Neural progenitor cell (in vitro differentiated cells): ENCODE measurements at regions not wholly inside any gene's neighbourhood (a gene's known extent, or its start where the extent isn't known, plus 50 kb on each side); places are given as distances from the start of the nearest gene placed in this dataset.

Experiments
- DNase-seq: peaks from one replicate; pipeline ENCODE4 v3.0.0-alpha.2; 2016; ENCODE audit warnings: low spot score
- H2AFZ ChIP-seq: fragments of 200-600 bp; sonication (generic); replicated peaks from 2 replicates; pipeline ENCODE4 v1.6.1; 2016; ENCODE audit warnings: antibody characterized with exemption
- H3F3A ChIP-seq: fragments of 200-600 bp; sonication (generic); 2 replicates; pipeline ENCODE4 v1.6.1; 2016; ENCODE audit warnings: antibody characterized with exemption, low read depth
- H3K27ac ChIP-seq: fragments of 200-600 bp; sonication (generic); 2 replicates; pipeline ENCODE4 v1.5.1; 2016; ENCODE audit warnings: mild to moderate bottlenecking
- H3K27me3 ChIP-seq: fragments of 200-600 bp; sonication (generic); 2 replicates; pipeline ENCODE4 v1.6.1; 2016; ENCODE audit warnings: mild to moderate bottlenecking, moderate library complexity
- H3K36me3 ChIP-seq: fragments of 200-600 bp; sonication (generic); 2 replicates; pipeline ENCODE4 v1.5.1; 2016
- H3K4me1 ChIP-seq: fragments of 200-600 bp; sonication (generic); 2 replicates; pipeline ENCODE4 v1.6.1; 2016; ENCODE audit warnings: mixed run types
- H3K4me2 ChIP-seq: fragments of 200-600 bp; sonication (generic); 2 replicates; pipeline ENCODE4 v1.6.1; 2016
- H3K4me3 ChIP-seq: fragments of 200-600 bp; sonication (generic); 2 replicates; pipeline ENCODE4 v1.5.1; 2016
- H3K79me2 ChIP-seq: fragments of 200-600 bp; sonication (generic); 2 replicates; pipeline ENCODE4 v1.6.1; 2016; ENCODE audit warnings: low read depth
- H3K9ac ChIP-seq: fragments of 200-600 bp; sonication (generic); 2 replicates; pipeline ENCODE4 v1.6.1; 2016
- H3K9me3 ChIP-seq: fragments of 200-600 bp; sonication (generic); 2 replicates; pipeline ENCODE4 v1.5.1; 2016; ENCODE audit warnings: low read depth
- H4K20me1 ChIP-seq: fragments of 200-600 bp; sonication (generic); 2 replicates; pipeline ENCODE4 v1.6.1; 2016; ENCODE audit warnings: low read depth
- H3K27ac Mint-ChIP-seq: 3 replicates; pipeline ENCODE4 v1.8.0; 2021; ENCODE audit warnings: mixed read lengths
- H3K27me3 Mint-ChIP-seq: 2 replicates; pipeline ENCODE4 v1.8.0; 2022; ENCODE audit warnings: low read depth, mild to moderate bottlenecking, inconsistent platforms, moderate library complexity, mixed read lengths; ENCODE audit not compliant: insufficient read depth
- H3K36me3 Mint-ChIP-seq: 3 replicates; pipeline ENCODE4 v1.8.0; 2021; ENCODE audit warnings: mixed read lengths
- H3K4me1 Mint-ChIP-seq: 3 replicates; pipeline ENCODE4 v1.8.0; 2021; ENCODE audit warnings: mixed read lengths
- H3K4me3 Mint-ChIP-seq: 3 replicates; pipeline ENCODE4 v1.8.0; 2021; ENCODE audit warnings: mild to moderate bottlenecking, moderate library complexity, mixed read lengths
- H3K9me3 Mint-ChIP-seq: 3 replicates; pipeline ENCODE4 v1.8.0; 2020; ENCODE audit warnings: mixed read lengths
- EZH2 ChIP-seq: fragments of 200-600 bp; sonication (generic); IDR thresholded peaks from 2 replicates; pipeline ENCODE4 v1.6.1; 2017; ENCODE audit warnings: antibody characterized with exemption, mild to moderate bottlenecking, moderate library complexity
- EZH2phosphoT487 ChIP-seq: fragments of 200-600 bp; sonication (generic); IDR thresholded peaks from 2 replicates; pipeline ENCODE4 v1.6.1; 2017; ENCODE audit warnings: antibody characterized with exemption
- TF ChIP-seq, protein P1 (sequence below): fragments of 200-600 bp; sonication (generic); IDR thresholded peaks from 2 replicates; pipeline ENCODE4 v1.5.1; 2017; ENCODE audit warnings: antibody characterized with exemption, mild to moderate bottlenecking

- no peak overlapping the region for H3K27ac Mint-ChIP-seq
- H3K9me3 Mint-ChIP-seq: peaks cover 3% of the 10 kb centered on the region
- no peaks in the 10 kb centered on the region for H3K4me1 Mint-ChIP-seq
- H3K4me2 ChIP-seq: no peak overlapping the region
- peaks cover 2% of the 10 kb centered on the region for H3K27me3 Mint-ChIP-seq
- H3K9me3 ChIP-seq: no peaks in the 10 kb centered on the region
- no peak overlapping the region for H3K27ac ChIP-seq
- H3K4me3 Mint-ChIP-seq: no peak overlapping the region
- no peak overlapping the region for H2AFZ ChIP-seq
- H3K36me3 Mint-ChIP-seq: no peaks in the 10 kb centered on the region
- H3K27me3 ChIP-seq: no peaks in the 10 kb centered on the region
- H4K20me1 ChIP-seq: no peaks in the 10 kb centered on the region
- H3K4me1 ChIP-seq: no peaks in the 10 kb centered on the region
- no peaks in the 10 kb centered on the region for H3F3A ChIP-seq
- no peak overlapping the region for H3K9ac ChIP-seq
- no peak overlapping the region for H3K4me3 ChIP-seq
- DNase-seq: no peak
- no peaks in the 10 kb centered on the region for H3K79me2 ChIP-seq
- H3K36me3 ChIP-seq: no peaks in the 10 kb centered on the region
- TF ChIP-seq EZH2phosphoT487 (no peak), EZH2 (no peak)
- TF ChIP-seq, protein P1, sequence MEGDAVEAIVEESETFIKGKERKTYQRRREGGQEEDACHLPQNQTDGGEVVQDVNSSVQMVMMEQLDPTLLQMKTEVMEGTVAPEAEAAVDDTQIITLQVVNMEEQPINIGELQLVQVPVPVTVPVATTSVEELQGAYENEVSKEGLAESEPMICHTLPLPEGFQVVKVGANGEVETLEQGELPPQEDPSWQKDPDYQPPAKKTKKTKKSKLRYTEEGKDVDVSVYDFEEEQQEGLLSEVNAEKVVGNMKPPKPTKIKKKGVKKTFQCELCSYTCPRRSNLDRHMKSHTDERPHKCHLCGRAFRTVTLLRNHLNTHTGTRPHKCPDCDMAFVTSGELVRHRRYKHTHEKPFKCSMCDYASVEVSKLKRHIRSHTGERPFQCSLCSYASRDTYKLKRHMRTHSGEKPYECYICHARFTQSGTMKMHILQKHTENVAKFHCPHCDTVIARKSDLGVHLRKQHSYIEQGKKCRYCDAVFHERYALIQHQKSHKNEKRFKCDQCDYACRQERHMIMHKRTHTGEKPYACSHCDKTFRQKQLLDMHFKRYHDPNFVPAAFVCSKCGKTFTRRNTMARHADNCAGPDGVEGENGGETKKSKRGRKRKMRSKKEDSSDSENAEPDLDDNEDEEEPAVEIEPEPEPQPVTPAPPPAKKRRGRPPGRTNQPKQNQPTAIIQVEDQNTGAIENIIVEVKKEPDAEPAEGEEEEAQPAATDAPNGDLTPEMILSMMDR: no peak
Observed at GRCh38 chr4:117610706-117611308, 423.5 kb upstream of the NDST3 start.

GRCh38 chr4:117621673-117622072, 412.6 kb upstream of the NDST3 start:
- Histone ChIP-seq H3F3A (no peaks in the 10 kb centered on the region), H3K36me3 (peaks cover 4% of the 10 kb centered on the region), H3K27ac (no peak overlapping the region), H3K27me3 (no peaks in the 10 kb centered on the region), H2AFZ (no peak overlapping the region), H3K4me1 (no peaks in the 10 kb centered on the region), H3K9me3 (peaks cover 10% of the 10 kb centered on the region), H3K4me3 (no peak overlapping the region), H3K79me2 (no peaks in the 10 kb centered on the region), H4K20me1 (no peaks in the 10 kb centered on the region), H3K9ac (no peak overlapping the region), H3K4me2 (no peak overlapping the region)
- Mint-ChIP-seq H3K4me1 (peaks cover 8% of the 10 kb centered on the region), H3K27ac (no peak overlapping the region), H3K36me3 (no peaks in the 10 kb centered on the region), H3K27me3 (no peaks in the 10 kb centered on the region), H3K4me3 (no peak overlapping the region), H3K9me3 (peaks cover 10% of the 10 kb centered on the region)
- DNase-seq: no peak
- TF ChIP-seq EZH2: no peak
- TF ChIP-seq, protein P1: no peak
- no peak for TF ChIP-seq EZH2phosphoT487

DNA sequence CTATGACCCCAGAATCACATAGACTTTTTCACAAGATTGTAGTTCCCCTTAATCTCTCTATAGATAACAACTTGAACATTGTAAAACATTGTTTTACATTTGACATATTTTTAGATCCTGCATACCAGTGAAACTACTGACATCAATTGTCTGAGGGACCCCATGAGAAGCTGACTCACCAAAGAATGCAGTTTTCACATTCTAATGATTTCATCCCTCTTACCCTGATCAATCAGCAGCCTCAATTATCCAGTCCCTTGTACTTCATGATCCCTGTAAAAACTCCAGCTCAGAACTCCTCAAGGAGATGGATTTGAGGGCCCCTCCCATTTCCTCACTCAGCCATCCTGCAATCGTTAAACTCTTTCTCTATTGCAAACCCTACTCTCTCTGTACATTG, 411.0 kb upstream of the NDST3 start:
- peak; percentile 4 for DNase-seq
- TF ChIP-seq EZH2phosphoT487: no peak
- TF ChIP-seq, protein P1: no peak
- no peak for TF ChIP-seq EZH2
- Histone ChIP-seq H3K27me3 (no peaks in the 10 kb centered on the region), H3K36me3 (no peaks in the 10 kb centered on the region), H3K27ac (no peak overlapping the region), H3K4me3 (no peak overlapping the region), H3K79me2 (no peaks in the 10 kb centered on the region), H3K4me1 (no peaks in the 10 kb centered on the region), H3K4me2 (no peak overlapping the region), H4K20me1 (no peaks in the 10 kb centered on the region), H3K9me3 (no peaks in the 10 kb centered on the region), H3F3A (no peaks in the 10 kb centered on the region), H3K9ac (no peak overlapping the region), H2AFZ (no peak overlapping the region)
- no peak overlapping the region for H3K27ac Mint-ChIP-seq
- H3K4me3 Mint-ChIP-seq: no peak overlapping the region
- H3K36me3 Mint-ChIP-seq: no peaks in the 10 kb centered on the region
- H3K27me3 Mint-ChIP-seq: no peaks in the 10 kb centered on the region
- H3K9me3 Mint-ChIP-seq: peaks cover 6% of the 10 kb centered on the region
- peaks cover 8% of the 10 kb centered on the region for H3K4me1 Mint-ChIP-seq
